Activated CD4-positive, alpha-beta memory T cell treated with anti-CD3 and anti-CD28 coated beads, Interleukin-2, amount 10 ng/mL, durations not matched to agents 7 days and 5 days (primary cell): ENCODE measurements at regions not wholly inside any gene's neighbourhood (a gene's known extent, or its start where the extent isn't known, plus 50 kb on each side); places are given as distances from the start of the nearest gene placed in this dataset.

ENCODE experiments used
- CTCF ChIA-PET: fragments of 350-600 bp; sonication (Branson Sonifier 250); formaldehyde crosslinking; loops from one replicate; lab custom pipeline; 2021; ENCODE audit warnings: antibody characterized with exemption, inconsistent platforms; lab: Charles Lee
- POLR2A ChIA-PET: fragments of 350-600 bp; sonication (Branson Sonifier 250); formaldehyde crosslinking; loops from one replicate; lab custom pipeline; 2021; ENCODE audit warnings: antibody characterized with exemption; lab: Charles Lee
- DNase-seq: peaks from one replicate; pipeline ENCODE4 v3.0.0-alpha.2; 2020
- H3K27ac Mint-ChIP-seq: one replicate; pipeline ENCODE4 v1.8.0; 2021; ENCODE audit warnings: mild to moderate bottlenecking, mixed read lengths
- H3K27me3 Mint-ChIP-seq: one replicate; pipeline ENCODE4 v1.8.0; 2021; ENCODE audit warnings: mixed read lengths
- H3K36me3 Mint-ChIP-seq: one replicate; pipeline ENCODE4 v1.8.0; 2021; ENCODE audit warnings: low read depth, mixed read lengths
- H3K4me1 Mint-ChIP-seq: one replicate; pipeline ENCODE4 v1.8.0; 2021; ENCODE audit warnings: mixed read lengths
- H3K4me3 Mint-ChIP-seq: one replicate; pipeline ENCODE4 v1.8.0; 2021; ENCODE audit warnings: mild to moderate bottlenecking, mixed read lengths
- H3K9me3 Mint-ChIP-seq: one replicate; pipeline ENCODE4 v1.8.0; 2021; ENCODE audit warnings: mixed read lengths

GRCh38 chr1:232682248-232682647, 52.3 kb upstream of the SIPA1L2 start:
- POLR2A ChIA-PET: no interaction called here
- Mint-ChIP-seq H3K27me3 (peaks cover 2% of the 10 kb centered on the region), H3K4me3 (no peak overlapping the region), H3K4me1 (no peaks in the 10 kb centered on the region), H3K36me3 (no peaks in the 10 kb centered on the region), H3K27ac (no peak overlapping the region), H3K9me3 (no peaks in the 10 kb centered on the region)
- CTCF ChIA-PET: no interaction called here
- DNase-seq: no peak

DNA sequence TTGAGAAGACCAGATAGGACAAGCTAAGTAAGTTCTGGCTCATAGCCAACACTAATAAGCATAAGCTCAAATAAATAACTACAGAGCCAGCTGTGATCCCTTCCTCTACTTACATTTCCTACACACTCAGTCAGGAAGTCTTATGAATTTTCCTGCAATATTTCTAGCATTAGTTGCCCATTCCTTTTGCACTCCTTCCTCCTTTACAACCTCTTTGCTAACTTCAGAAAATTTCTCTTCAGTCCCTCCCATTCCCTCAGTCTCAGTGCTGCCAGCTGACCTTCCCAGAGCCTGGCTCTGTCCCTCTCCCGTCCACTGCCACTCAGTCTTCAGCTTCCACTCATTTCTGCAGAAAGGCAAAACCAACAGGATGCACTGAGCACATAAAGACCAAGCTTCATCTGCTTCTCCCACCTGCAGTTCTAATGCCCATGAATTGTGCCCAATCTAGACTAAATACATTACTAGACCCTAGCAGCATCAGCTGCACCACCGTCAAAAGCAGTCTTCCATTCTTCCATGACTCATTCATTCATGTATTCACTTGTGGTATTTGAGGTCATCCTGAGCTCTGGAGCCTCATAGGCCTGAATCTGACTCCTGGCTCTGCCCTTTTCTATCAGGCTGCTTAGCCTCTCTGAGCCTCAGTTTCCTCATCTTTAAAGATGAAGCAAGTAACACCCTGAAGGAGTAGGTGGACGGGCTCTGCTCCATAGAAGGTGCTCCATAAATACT, 54.6 kb upstream of the SIPA1L2 start:
- H3K36me3 Mint-ChIP-seq: no peaks in the 10 kb centered on the region
- no peak overlapping the region for H3K27ac Mint-ChIP-seq
- no peaks in the 10 kb centered on the region for H3K4me1 Mint-ChIP-seq
- H3K9me3 Mint-ChIP-seq: no peaks in the 10 kb centered on the region
- ChIA-PET CTCF (no interaction called here), POLR2A (no interaction called here)
- H3K4me3 Mint-ChIP-seq: no peak overlapping the region
- no peak for DNase-seq
- peaks cover 2% of the 10 kb centered on the region for H3K27me3 Mint-ChIP-seq

DNA sequence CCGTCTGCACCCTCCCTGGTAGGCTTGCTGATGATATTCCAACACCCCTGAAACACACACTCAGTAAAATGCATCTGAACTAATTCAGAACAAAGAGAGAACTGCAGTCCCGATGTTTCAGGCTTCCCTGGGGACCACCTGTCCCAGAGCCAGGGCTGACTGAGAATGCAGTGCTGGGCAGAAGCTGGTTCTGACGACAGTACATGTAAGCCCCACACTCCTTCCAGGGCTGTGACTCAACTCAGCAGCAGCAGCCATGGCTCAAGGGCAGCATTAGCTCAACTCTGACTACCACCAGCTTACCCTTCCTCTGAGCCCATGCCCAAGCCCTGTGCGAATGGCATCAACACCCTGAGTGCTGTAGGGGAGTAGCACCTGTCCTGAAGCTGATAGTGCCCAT, 56.4 kb upstream of the SIPA1L2 start:
- peaks cover 3% of the 10 kb centered on the region for H3K27me3 Mint-ChIP-seq
- H3K4me1 Mint-ChIP-seq: no peaks in the 10 kb centered on the region
- H3K27ac Mint-ChIP-seq: no peak overlapping the region
- no peaks in the 10 kb centered on the region for H3K9me3 Mint-ChIP-seq
- CTCF ChIA-PET: no interaction called here
- no peaks in the 10 kb centered on the region for H3K36me3 Mint-ChIP-seq
- no peak overlapping the region for H3K4me3 Mint-ChIP-seq
- DNase-seq: no peak
- POLR2A ChIA-PET: no interaction called here

DNA sequence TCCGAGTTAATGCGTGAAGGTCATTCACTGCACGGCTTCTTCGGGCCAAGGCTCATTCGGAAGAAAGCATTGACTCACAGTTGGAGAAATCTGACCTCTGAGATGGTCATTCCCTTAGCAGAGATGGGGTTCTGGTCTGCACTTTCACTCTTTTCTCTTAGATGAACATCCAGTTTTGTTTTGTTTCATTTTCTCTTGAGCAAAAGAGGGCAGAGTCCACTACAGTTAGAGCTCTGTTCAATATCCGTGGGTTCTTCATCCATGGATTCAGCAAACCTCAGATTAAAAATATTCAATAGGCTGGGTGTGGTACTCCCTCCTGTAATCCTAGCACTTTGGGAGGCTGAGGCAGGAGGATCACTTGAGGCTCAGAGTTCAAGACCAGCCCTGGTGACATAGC, 57.4 kb upstream of the SIPA1L2 start:
- no peak for DNase-seq
- ChIA-PET POLR2A (no interaction called here), CTCF (no interaction called here)
- no peaks in the 10 kb centered on the region for H3K4me1 Mint-ChIP-seq
- H3K9me3 Mint-ChIP-seq: no peaks in the 10 kb centered on the region
- no peaks in the 10 kb centered on the region for H3K36me3 Mint-ChIP-seq
- no peak overlapping the region for H3K4me3 Mint-ChIP-seq
- no peak overlapping the region for H3K27ac Mint-ChIP-seq
- H3K27me3 Mint-ChIP-seq: peaks cover 2% of the 10 kb centered on the region

DNA sequence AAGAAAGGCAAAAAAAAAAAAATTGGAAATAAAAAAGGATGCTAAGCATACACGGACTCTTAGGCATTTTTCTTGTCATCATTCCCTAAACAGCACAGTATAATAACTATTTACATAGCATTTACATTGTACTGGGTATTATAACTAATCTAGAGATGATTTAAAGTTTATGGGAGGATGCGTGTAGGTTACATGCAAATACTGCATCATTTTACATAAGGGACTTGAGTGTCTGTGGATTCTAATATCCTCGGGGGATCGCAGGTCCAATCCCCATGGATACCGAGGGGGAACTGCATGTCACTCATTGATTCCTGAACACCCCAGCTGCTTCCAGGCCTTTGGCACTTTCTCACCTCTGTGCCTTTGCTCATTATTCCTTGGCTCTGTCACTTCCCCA, 57.8 kb upstream of the SIPA1L2 start:
- Mint-ChIP-seq H3K27me3 (peaks cover 1% of the 10 kb centered on the region), H3K27ac (no peak overlapping the region), H3K36me3 (no peaks in the 10 kb centered on the region), H3K4me1 (no peaks in the 10 kb centered on the region), H3K9me3 (no peaks in the 10 kb centered on the region), H3K4me3 (no peak overlapping the region)
- ChIA-PET POLR2A (no interaction called here), CTCF (no interaction called here)
- no peak for DNase-seq

GRCh38 chr1:232688398-232688797, 58.5 kb upstream of the SIPA1L2 start:
- ChIA-PET POLR2A (no interaction called here), CTCF (interaction anchor here (1.1 kb wide), 1 partner anchor 43 kb away, joined by 3 read pairs; no protein-coding TSS in a partner anchor)
- Mint-ChIP-seq H3K27me3 (peaks cover 1% of the 10 kb centered on the region), H3K36me3 (no peaks in the 10 kb centered on the region), H3K4me1 (no peaks in the 10 kb centered on the region), H3K27ac (no peak overlapping the region), H3K9me3 (no peaks in the 10 kb centered on the region), H3K4me3 (no peak overlapping the region)
- DNase-seq: no peak

DNA sequence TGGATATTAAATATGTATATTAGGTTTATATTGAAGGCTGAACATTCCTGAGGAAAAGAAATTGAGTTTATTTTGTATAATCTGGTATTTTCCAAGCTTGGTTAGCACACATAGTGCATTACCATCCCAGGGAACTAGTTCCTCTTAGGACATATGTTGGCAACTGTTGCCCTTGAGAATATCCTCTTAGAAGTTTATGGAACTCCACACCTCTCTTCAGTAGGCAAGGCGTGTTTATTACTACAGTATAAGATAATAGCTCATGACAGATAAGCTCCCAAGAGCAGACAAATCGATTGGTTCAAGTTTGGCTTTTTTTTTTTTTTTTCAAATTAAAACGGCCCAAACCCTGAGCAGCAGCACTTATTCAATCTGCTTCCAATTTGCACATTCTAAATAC, 59.8 kb upstream of the SIPA1L2 start:
- no peak for DNase-seq
- ChIA-PET POLR2A (no interaction called here), CTCF (interaction anchor here (1.1 kb wide), 1 partner anchor 22 kb away, joined by 4 read pairs; no protein-coding TSS in a partner anchor)
- Mint-ChIP-seq H3K36me3 (no peaks in the 10 kb centered on the region), H3K27me3 (peaks cover 1% of the 10 kb centered on the region), H3K4me1 (no peaks in the 10 kb centered on the region), H3K4me3 (no peak overlapping the region), H3K9me3 (no peaks in the 10 kb centered on the region), H3K27ac (no peak overlapping the region)

DNA sequence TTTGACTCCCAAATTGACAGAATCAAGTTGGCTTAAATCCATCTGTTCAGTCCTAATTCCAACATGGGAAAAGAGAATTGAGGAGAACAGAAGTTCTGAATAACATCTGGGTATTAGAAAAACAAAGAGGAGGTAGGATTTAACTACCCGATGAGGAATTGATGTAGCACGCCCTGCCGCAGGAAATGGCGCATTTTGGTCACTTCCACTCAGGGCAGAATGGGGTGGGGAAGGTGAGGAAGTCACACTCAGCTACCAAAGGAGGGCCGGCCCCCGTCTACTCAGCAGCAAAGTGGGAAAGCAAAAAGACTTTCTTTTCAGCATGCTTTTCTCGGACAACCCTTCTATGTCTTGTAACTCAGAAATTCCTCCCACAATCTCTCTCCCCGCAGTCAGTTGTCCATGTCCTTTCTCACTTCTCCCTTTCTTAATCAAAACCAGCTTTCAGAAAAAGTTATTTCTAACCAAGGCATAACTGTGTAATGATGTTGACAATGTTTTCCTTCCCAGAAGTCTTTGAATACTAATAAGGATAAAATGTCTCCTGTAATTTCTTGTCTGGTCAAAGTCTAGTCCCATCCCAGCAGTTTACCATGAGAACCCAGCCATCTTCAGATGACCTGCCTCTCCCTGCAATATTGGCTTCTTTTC, 60.5 kb upstream of the SIPA1L2 start:
- H3K9me3 Mint-ChIP-seq: no peaks in the 10 kb centered on the region
- POLR2A ChIA-PET: no interaction called here
- no peaks in the 10 kb centered on the region for H3K4me1 Mint-ChIP-seq
- no peak overlapping the region for H3K27ac Mint-ChIP-seq
- H3K4me3 Mint-ChIP-seq: no peak overlapping the region
- H3K27me3 Mint-ChIP-seq: peaks cover 1% of the 10 kb centered on the region
- no peak for DNase-seq
- no peaks in the 10 kb centered on the region for H3K36me3 Mint-ChIP-seq
- CTCF ChIA-PET: no interaction called here

DNA sequence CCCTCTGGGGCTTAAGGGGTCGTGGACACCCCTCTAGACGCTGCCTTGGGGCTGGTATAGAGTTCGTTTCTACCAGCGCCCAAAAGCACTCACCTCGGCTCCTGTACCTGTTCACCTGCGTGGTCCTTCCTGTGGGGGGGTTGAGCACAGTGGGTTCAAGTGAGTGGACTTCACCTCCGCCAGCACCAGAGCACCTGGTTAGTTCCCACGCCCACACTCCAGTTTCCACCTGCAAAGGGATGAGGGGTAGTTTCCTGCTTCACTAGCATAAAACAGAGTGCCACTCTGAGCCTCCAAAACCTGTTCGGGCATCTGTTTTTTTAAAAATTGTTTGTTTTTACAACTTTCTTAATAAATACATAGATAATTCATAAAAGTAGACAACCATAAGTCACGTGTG, 64.5 kb upstream of the SIPA1L2 start:
- Mint-ChIP-seq H3K9me3 (no peaks in the 10 kb centered on the region), H3K36me3 (no peaks in the 10 kb centered on the region), H3K4me1 (no peaks in the 10 kb centered on the region), H3K4me3 (no peak overlapping the region), H3K27ac (no peak overlapping the region), H3K27me3 (peaks cover 1% of the 10 kb centered on the region)
- DNase-seq: no peak
- CTCF ChIA-PET: no interaction called here
- POLR2A ChIA-PET: no interaction called here

GRCh38 chr1:232695621-232696385, 65.9 kb upstream of the SIPA1L2 start:
- H3K36me3 Mint-ChIP-seq: no peaks in the 10 kb centered on the region
- no peak overlapping the region for H3K4me3 Mint-ChIP-seq
- POLR2A ChIA-PET: no interaction called here
- CTCF ChIA-PET: no interaction called here
- no peak for DNase-seq
- H3K27me3 Mint-ChIP-seq: no peaks in the 10 kb centered on the region
- H3K9me3 Mint-ChIP-seq: no peaks in the 10 kb centered on the region
- no peaks in the 10 kb centered on the region for H3K4me1 Mint-ChIP-seq
- H3K27ac Mint-ChIP-seq: no peak overlapping the region

- H3K4me3 Mint-ChIP-seq: no peak overlapping the region
- no peak overlapping the region for H3K27ac Mint-ChIP-seq
- H3K4me1 Mint-ChIP-seq: no peaks in the 10 kb centered on the region
- H3K27me3 Mint-ChIP-seq: no peaks in the 10 kb centered on the region
- H3K9me3 Mint-ChIP-seq: no peaks in the 10 kb centered on the region
- H3K36me3 Mint-ChIP-seq: no peaks in the 10 kb centered on the region
- POLR2A ChIA-PET: no interaction called here
- DNase-seq: no peak
- CTCF ChIA-PET: no interaction called here
Observed at GRCh38 chr1:232696466-232696865, 66.5 kb upstream of the SIPA1L2 start.

GRCh38 chr1:232697187-232697822, 67.4 kb upstream of the SIPA1L2 start:
- Mint-ChIP-seq H3K9me3 (no peaks in the 10 kb centered on the region), H3K27me3 (no peaks in the 10 kb centered on the region), H3K4me3 (no peak overlapping the region), H3K36me3 (no peaks in the 10 kb centered on the region), H3K27ac (no peak overlapping the region), H3K4me1 (no peaks in the 10 kb centered on the region)
- ChIA-PET POLR2A (no interaction called here), CTCF (no interaction called here)
- no peak for DNase-seq

DNA sequence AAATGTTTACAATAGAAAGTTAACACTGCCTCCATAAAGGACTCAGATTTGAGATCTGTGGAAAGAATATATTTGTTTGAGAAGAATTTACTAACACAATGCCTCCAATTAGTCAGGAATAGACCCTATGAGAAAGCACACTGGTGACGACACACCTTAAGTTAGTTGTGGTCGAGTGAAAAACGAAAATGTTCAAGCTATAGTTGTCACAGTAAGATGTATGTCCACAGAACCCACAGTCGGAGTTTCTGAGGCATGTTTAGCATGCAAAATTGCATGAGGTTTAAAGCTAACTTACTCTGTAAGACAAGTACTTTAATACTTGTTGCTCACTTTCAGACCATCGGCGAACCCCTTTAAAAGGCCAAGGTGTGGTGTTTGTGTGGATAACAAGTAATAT, 69.9 kb upstream of the SIPA1L2 start:
- Mint-ChIP-seq H3K4me3 (no peak overlapping the region), H3K27me3 (no peaks in the 10 kb centered on the region), H3K27ac (no peak overlapping the region), H3K9me3 (no peaks in the 10 kb centered on the region), H3K36me3 (no peaks in the 10 kb centered on the region), H3K4me1 (no peaks in the 10 kb centered on the region)
- DNase-seq: no peak
- ChIA-PET CTCF (no interaction called here), POLR2A (no interaction called here)
